ENCODE measurements at regions not wholly inside any gene's neighbourhood (a gene's known extent, or its start where the extent isn't known, plus 50 kb on each side); places are given as distances from the start of the nearest gene placed in this dataset.

DNA sequence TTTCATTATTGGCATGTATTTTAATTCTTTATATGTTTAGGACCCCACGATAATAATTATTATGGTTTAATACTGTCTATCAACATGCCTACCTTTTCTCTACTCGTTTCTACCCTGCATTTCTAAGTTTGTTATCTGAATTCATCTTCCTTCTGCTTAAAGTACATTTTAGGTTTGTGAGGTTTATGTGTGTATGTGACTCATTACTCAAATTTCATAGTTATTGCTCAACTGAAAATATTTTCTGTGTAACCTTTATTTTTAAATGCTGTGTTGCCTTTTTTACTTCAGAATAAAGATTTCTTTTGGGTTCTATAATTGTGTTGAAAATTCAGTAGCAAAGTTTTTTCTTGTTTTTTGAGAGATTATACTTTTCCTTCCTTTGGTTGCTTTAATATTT, 933.9 kb upstream of the LRRTM1 start:
- no peak for DNase-seq
- TF ChIP-seq POLR2A (IDR thresholded peaks at IDR 0.05; ENCODE audit: low read length) (no peak), GATA1 (IDR thresholded peaks at IDR 0.05; ENCODE audit: low read depth, low read length) (no peak)

DNA sequence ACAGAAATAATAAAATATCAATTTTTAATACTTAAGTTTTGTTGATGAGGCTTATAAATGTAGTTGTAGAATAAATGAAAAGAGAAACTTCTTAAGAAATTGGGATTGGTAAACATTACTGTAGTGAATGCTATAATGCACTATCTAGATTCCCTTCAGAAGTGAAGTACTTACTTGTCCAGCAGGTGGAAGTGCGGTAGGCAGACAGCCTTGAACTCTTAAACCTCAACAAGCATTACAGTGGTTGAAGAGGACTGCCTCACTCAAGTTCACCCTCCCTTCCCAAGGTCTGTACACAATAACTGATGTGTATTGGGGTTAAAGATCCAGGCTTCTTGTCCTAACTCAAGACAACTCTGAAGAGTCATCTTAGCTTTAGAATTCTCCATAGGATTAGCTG, 931.0 kb upstream of the LRRTM1 start:
- no peak for TF ChIP-seq GATA1 (IDR thresholded peaks at IDR 0.05; ENCODE audit: low read depth, low read length)
- TF ChIP-seq POLR2A (IDR thresholded peaks at IDR 0.05; ENCODE audit: low read length): no peak

DNA sequence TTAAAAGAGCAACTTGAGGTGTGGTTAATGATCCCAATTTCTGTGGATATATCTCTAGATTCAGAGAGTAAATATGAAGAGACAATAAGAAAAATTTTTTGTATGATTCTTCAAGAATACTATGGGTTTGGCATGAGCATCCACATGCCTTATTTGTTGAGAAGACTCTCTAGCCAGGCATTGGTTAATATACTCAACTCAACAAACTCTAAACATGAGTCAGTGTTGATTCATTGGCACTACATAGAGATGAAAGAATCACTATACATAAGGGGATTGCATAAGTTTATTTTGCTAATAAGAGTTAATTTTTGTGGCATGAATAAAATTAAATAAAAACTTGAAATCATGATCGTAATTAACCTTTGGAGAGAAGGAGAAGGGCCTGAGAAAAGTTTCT, 930.2 kb upstream of the LRRTM1 start:
- no peak for TF ChIP-seq POLR2A (IDR thresholded peaks at IDR 0.05; ENCODE audit: low read length)
- no peak for TF ChIP-seq GATA1 (IDR thresholded peaks at IDR 0.05; ENCODE audit: low read depth, low read length)
- no peak for DNase-seq

More for the DNA sequence above, 931.0 kb upstream of the LRRTM1 start:
- DNase-seq: no peak

DNA sequence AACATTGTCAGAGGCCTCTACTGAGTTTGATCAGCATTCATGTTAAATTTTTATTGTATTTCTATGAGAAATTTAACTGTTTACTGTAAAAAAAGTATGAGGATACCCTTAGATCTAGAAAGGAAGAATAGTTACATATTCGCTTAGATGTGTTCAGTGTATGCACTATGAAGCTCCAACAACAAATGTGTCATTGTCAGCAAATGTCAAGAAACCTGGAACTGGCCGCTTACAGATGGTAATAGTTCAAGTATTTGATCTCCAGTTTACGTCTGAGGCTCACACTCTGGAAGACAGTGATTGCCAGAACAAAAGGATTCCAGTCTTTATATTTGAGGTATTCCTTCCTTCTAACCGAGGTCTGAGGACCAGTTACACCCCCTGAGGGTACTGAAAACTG, 921.2 kb upstream of the LRRTM1 start:
- DNase-seq: no peak
- TF ChIP-seq GATA1 (IDR thresholded peaks at IDR 0.05; ENCODE audit: low read depth, low read length): no peak
- no peak for TF ChIP-seq POLR2A (IDR thresholded peaks at IDR 0.05; ENCODE audit: low read length)

DNA sequence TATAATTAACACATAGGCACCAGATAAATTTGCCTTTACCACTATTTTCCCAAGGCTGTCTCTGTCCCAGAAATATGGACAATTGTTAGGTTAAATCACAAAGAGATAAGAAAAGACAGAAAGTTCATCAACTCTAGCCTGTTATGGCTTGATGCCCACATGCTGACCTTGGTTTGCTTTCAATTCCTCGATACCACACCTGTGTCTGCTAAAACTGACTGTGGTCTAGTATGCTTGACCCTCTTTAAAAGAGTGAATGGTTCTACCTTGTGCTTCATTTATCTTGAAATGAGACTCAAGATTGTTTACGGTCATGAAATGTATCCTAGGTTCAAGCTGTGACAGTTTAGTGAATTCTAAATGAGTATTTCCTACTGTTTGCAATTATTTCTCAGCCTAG, 909.0 kb upstream of the LRRTM1 start:
- DNase-seq: no peak
- TF ChIP-seq GATA1 (IDR thresholded peaks at IDR 0.05; ENCODE audit: low read depth, low read length) (no peak), POLR2A (IDR thresholded peaks at IDR 0.05; ENCODE audit: low read length) (no peak)

DNA sequence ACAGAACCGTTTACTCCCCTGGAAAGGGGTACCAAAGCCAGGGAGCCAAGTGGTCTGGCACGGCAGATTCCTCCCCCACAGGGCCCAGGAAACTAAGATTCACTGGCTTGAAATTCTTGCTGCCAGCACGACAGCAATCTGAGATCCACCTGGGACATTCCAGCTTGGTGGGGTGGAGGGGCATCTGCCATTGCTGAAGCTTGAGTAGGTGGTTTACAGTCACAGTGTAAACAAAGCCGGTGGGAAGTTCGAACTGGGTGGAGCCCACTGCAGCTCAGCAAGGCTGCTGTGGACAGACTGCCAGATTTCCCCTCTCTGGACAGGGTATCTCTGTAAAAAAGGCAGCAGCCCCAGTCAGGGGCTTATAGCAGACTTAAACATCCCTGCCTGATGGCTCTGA, 901.7 kb upstream of the LRRTM1 start:
- DNase-seq: no peak
- TF ChIP-seq GATA1 (IDR thresholded peaks at IDR 0.05; ENCODE audit: low read depth, low read length): no peak
- TF ChIP-seq POLR2A (IDR thresholded peaks at IDR 0.05; ENCODE audit: low read length): no peak

DNA sequence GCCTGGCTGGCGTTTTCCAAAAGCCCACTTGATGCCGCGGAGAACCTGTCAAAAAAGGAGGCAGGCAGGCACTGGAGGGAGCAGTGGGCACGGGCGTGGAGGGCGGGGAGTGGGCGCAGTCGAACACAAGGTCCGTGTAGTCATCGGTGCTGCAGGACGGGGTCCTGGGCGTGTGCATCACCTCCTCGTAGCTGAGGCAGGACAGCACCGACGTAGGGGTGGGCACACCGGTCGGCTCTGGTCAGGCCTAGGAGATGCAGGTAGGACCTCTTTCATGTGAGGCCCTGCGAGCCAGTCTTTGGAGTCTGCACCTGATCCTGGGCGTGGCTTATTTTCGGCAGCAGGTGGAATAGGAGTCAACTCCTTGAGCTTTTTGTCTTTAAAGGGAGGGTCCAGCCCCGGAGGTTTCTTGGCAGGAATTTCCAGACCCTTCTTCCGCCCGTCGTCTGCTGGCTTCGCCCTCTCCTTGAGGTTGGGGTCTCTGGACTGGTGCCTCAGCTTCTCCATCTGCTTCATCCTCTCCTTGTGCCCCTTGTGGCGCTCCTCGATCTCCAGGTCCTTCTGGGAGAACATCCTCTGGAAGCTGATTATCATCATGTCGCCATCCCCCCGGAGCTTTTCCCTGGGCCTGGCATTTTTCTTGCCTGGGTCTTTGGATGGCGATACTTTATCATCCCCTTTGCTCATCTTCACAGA, 892.5 kb upstream of the LRRTM1 start:
- TF ChIP-seq POLR2A (IDR thresholded peaks at IDR 0.05; ENCODE audit: low read length) (no peak), GATA1 (IDR thresholded peaks at IDR 0.05; ENCODE audit: low read depth, low read length) (no peak)

DNA sequence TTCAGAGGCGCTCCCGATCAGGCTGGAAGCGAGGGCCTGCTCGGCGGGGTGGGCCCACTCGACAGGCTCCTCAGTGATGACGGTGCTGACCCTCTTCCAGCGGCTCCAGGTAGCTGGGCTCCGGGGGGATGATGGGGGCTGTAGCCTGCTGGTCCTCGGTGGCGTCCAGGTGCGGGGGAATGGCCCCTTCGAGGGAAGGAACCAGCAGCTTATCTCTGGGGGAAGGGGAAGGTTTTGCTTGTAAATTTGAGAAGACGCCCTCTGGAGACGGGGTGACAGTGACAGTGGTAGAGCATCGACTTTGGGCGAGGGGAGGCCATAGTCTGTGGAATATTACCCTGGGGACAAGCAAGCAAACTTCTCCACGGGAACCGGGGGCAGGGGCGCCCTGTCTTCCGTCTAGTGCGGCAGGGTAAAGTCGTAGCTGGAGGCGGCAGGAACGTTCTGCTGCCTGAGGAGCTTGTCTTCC, 891.9 kb upstream of the LRRTM1 start:
- DNase-seq: no peak
- TF ChIP-seq GATA1 (IDR thresholded peaks at IDR 0.05; ENCODE audit: low read depth, low read length): no peak
- TF ChIP-seq POLR2A (IDR thresholded peaks at IDR 0.05; ENCODE audit: low read length): no peak

More for the DNA sequence above, 892.5 kb upstream of the LRRTM1 start:
- DNase-seq: no peak

DNA sequence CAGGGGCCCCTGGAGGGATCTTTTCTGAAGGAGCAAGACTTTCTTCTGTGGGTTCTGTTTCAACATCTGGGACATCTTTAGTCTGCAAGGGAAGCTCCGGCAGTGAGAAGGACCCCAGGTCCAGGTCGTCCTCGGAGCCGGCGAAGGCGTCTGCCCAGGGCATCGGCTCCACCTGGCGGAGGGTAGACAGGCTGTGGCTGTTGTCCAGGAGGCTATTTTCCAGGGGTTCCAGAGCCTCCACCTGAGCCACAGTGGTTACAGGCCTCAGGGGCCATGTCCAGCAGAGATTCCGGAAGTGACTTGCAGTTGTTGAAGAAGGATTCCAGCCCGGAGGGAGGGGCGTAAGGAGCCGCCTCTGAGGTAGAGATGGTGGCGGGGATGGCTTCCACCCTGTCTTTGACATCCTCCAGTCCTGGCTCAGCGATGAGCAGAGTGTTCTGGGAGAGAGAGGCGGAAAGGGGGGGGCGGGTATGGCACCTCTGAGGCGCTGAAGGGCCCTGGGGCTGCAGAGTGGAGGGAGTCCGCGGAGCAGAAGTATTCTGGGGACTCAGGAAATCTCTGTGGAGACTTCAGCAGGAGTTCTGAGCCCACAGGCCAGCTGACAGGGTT, 891.3 kb upstream of the LRRTM1 start:
- no peak for DNase-seq
- no peak for TF ChIP-seq POLR2A (IDR thresholded peaks at IDR 0.05; ENCODE audit: low read length)
- TF ChIP-seq GATA1 (IDR thresholded peaks at IDR 0.05; ENCODE audit: low read depth, low read length): no peak

DNA sequence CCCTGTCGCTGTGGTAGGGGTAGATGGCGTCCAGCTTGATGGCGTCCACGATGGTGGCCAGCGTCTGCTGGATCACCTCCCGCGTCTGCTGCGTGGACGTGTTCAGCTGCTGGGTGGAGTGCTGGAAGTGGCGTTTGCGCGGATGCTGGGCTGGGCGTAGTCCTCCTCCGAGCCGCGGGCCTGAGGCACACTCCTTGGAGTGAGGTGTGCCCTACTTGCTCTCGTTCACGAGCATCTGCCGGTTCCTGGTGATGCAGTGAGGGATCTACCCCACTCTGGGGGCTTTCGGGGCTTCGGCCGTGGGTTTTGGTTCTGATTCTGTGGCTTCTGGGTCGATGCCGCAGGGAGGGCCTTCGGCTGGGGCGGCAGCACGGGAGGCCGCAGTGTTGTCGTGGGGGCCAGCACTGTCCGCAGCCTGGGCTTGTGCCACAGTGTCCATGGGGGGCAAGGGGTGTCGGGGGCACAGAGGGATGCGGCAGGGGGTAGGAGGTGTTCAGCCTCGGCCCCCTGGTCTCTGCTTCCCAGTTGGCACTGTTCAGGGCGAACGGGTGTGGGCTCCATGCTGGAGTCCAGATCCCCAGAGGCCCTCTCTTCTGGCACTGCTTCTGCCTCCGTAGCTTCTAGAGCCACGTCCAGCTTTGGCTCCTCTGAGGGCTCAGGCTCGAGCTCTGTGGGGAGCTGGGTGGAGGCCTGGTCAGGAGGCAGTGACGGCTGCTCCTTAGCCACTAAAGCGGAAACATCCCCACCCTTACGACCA, 890.6 kb upstream of the LRRTM1 start:
- DNase-seq: no peak
- TF ChIP-seq POLR2A (IDR thresholded peaks at IDR 0.05; ENCODE audit: low read length) (no peak), GATA1 (IDR thresholded peaks at IDR 0.05; ENCODE audit: low read depth, low read length) (no peak)

DNA sequence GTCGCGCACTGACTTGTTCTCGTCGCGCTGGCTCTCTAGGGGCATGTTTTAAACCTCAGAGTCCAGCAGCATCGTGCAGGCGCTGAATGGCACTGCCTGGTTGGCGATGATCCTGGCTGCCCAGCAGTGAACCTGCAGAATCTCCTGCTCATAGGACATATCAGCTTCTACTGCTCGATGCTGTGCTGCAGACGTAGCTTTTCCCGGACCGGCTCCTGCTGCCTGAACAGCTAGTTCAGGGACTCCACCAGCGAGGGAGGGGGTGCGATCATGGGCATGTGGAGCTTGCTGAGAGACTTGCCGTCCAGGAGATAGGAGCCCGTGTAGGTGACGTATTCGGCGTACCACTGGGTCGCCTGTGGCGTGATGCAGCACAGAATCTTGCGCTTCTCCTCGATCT, 890.0 kb upstream of the LRRTM1 start:
- no peak for DNase-seq
- no peak for TF ChIP-seq POLR2A (IDR thresholded peaks at IDR 0.05; ENCODE audit: low read length)

DNA sequence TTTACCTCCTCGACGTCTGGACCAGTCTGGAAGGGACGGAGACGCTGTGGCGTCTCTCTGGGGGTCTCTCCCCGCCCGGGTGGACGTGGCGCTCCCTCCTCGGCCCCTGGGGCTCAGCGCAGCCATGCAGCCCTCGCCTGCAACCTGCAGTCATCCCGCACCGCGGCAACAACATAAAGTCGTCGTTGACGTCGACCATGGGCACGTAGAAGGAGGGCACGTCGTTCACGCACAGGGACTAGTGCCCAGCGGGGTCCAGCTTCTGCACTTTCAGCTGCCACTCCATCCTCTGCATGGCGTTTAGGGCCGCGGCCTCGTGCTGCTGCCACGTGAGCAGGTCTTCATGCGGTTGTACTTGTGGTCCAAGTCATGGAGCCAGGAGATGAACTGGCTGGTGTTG, 889.6 kb upstream of the LRRTM1 start:
- DNase-seq: no peak
- no peak for TF ChIP-seq POLR2A (IDR thresholded peaks at IDR 0.05; ENCODE audit: low read length)

DNA sequence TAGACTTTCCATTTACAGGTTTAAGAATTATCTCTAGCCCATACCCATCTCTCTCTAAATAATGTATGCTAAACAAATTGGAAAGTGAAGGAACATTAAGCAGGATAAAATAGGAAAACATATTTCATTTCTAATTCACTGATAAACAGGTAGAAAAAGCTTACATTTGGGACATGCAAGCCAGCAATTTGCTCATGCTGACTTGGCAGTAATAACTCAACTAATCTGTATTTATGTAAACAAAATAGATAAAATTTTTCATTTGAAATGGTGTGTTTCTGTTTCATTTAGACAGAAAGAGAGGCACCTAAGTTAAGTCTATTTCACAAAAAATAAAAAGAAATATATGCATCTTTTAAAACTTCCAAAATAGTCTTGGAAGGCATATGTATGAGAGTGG, 877.3 kb upstream of the LRRTM1 start:
- TF ChIP-seq GATA1 (IDR thresholded peaks at IDR 0.05; ENCODE audit: low read depth, low read length) (no peak), POLR2A (IDR thresholded peaks at IDR 0.05; ENCODE audit: low read length) (no peak)
- no peak for DNase-seq

DNA sequence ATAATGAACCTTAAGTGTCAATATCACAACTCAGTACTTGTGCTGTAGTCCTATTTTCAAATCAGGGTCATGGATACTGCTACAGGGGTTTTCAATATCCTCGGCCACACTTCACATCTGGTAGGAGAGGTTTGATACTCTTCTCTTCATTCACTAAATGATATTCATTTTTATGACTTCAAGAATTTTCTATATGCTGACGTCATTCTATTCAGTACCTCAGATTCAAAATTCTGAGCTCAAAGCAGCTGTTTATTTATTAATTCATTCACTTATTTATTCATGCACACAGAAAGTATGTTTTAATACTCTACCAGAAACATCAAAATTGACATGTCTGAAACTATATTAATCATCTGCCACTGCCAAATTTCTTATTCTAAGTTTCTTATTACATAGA, 866.9 kb upstream of the LRRTM1 start:
- TF ChIP-seq GATA1 (IDR thresholded peaks at IDR 0.05; ENCODE audit: low read depth, low read length) (no peak), POLR2A (IDR thresholded peaks at IDR 0.05; ENCODE audit: low read length) (no peak)
- DNase-seq: no peak

DNA sequence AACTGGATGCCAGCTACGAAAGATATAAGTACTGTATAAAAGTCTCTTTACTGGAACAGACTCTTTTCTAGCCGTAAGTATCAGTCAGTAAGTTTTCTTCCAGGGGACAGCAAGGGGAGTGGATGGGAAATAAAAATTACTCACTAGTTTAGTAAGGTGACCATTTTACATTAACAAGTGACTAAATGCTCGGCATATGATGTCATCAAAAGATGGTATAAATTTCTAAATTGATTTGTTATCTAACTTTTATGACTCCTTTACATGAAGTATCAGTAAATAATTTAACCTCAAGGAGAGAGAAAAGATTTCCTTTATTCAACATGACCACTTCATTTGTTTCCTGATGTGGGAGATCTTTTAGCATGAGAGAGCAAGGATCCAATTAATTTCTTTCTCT, 859.0 kb upstream of the LRRTM1 start:
- no peak for DNase-seq
- TF ChIP-seq POLR2A (IDR thresholded peaks at IDR 0.05; ENCODE audit: low read length): no peak
- TF ChIP-seq GATA1 (IDR thresholded peaks at IDR 0.05; ENCODE audit: low read depth, low read length): no peak
